ENCODE measurements at regions not wholly inside any gene's neighbourhood (a gene's known extent, or its start where the extent isn't known, plus 50 kb on each side); places are given as distances from the start of the nearest gene placed in this dataset.

DNA sequence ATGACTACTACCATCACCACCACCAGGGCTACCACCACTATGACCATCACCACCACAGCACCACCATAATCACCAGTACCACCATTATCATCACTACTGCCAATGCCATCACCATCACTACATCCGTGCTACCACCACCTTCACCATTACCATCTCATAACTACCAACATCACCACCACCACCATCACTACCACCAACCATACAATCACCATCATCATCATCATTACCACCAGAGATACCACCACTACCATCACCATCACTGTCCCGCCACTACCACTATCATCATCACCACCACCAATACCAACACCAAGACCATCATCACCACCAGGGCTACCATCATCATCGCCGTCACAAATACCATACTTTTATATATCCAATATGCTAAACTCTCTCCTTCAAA, 369.6 kb upstream of the DYNLRB2 start:
- no peak for DNase-seq

DNA sequence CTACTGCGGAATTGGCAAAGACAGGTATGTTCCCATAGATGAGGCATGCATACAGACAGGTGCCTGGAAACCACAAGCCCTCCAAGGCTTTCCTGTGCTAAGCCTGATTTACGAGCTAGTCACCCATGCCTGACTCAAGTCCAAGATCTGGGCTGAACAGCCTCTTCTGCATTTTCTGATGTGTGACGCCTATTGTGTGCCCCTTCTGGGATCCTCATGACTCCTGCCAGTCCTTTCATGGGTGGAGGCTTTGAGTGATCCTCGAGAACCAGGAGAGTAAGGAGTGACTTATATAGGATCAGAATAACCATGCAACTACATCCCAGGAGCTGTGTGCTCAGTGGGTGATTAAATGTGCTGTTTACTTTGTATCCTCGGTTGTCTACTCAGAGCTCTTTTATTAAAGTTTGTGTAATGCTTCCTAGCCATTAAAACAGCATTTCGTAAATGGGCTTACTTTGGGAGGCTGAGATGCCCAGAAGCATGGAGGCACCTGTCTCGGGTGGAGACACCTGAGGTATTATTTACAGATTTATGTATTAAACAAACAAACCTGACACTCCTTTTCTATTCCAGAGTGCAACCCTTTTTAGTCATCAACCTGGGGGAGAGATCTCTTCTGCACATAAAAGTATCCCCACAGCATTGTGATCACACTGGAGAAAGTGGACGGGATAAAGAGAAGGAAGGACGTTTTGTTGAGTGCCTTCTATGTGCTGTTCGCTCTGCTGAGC, 373.0 kb upstream of the DYNLRB2 start:
- DNase-seq: no peak

DNA sequence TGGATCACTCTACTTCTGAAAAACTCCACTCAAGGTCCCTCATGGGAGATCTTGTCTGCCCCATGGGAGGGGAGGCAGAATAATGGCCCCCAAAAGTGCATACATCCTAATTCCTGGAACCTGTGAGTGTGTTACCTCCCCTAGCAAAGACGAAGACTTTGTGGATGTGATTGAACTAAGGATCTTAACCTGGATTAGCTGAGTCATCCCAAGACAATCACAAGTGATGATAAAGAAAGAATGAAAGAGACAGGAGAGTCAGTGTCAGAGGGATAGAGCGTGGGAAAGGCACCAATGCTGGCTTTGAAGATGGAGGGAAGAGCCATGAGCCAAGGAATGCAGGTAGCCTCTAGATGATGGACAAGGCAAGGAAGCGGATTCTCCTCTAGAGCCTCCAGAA, 374.7 kb upstream of the DYNLRB2 start:
- no peak for DNase-seq

DNA sequence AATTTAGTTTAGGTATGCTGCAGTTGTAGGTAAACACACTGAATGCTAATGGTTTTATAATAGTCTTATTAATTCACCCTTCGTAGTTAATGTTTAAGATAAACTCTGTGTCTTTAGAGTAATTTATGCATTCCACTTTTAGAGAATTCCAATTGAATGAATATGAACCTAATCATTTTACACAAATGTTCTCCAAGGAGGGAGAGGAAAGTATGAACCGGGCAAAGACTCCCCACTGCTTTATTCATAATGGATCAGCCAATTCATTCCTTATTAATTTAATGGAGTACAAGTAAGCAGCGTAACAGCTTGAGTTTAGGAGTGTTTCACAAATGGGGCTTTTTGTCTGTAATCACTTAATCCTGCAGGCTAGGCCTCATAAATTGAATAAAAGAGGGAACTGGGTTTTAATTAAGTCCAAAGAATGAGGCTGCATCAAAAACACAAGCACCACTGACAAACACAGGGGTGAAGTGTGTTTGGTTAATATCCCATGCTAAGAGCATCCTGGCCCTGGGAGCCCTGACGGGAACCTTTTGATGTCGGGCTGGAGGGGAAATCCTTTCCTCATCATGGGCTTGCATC, 375.7 kb upstream of the DYNLRB2 start:
- DNase-seq: no peak

DNA sequence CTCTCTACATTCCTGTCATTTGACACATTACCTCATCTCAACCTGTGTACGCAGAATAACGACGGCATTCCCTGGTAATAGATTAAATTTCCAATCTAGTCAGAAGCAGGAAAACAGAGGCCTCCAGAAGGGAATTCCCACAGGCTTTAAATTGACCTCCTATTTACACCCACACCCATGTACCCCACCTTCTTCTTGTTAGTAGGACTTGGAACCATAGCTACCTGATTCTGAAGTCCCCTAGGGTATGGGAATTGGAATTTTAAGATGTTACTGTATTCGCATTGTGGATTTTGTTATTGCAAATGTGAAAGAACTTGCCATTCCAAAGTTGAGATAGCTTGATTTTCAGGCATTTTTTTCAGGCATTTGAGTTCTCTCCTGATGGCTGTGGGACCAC, 377.5 kb upstream of the DYNLRB2 start:
- no peak for DNase-seq

DNA sequence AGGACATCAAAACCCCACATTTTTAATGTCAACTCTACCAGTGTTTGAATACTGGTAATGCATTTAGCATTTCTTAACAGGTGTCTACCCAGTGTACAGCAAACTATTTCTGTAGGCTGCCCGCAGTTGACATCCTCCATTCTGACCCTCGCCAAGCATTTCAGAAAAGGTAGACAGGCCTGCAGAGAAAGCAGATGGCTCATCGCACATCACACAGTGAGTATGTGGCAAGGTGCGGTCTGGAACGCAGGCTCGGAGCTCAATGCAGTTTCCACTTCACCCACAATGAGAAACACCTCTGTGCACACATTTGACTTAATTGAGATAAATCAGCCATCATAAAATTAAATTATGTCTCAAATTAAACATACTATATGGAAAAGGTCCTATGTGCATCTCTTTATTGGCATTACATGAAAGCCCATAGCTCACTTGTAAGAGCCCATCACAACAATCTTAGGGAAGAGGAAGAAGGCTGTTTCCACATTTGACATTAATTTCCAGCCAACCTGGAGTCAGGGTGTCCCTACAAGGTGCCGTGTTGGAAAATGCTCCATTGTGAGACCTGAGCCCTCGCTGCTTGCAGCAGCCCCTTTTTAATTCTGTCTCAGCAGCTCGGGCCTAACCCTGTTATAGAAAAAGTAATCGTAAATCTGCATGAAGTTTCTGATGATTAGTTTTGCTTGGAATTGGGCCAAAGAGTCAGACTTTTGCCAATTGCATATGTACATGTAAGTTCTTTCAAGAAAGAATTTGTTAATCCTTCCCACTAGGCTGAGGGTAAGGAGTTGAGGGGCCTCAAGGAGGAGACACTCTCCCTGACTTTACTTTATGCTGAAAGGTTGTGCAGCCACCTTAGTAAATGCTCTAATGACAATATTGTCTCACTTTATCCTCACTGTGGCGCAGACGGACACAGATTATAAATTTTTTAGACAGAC, 378.7 kb upstream of the DYNLRB2 start:
- DNase-seq: no peak

DNA sequence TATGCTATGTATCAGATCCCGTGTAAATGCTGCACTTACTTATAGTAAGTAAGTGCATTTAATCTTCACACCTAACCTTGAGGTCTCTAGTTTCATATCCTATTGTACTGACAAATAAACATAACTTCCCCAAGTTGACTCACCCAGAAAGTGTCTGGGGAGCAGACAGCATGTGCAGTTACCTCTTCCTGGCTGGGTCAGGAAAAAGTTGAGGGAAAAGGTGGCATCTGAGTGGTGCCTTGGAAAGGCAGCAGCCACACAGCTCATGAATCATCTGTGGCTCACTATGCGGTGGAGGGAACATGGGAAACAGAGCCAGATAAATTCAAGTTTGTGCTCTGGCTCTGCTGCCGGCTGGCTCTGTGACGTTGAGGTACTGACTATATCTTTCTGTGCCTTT, 382.0 kb upstream of the DYNLRB2 start:
- DNase-seq: no peak

DNA sequence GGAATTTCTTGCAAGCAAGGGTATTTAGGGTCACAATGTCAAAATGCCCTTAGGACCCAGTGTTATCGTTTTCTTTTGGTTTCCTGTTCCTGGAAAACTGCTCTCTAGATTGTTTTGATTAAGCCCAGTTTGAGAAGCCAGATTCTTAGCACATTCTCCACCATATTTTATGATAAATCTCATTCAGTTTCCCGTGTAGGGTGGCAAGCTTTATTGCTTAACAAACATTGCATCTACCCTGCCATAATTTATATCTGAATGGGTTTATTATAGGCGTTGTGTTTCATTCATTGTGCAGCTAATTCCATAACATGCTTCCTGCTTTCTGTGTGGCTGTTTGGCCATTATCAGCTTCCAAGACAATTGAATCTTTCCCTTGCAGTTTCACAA, 389.1 kb upstream of the DYNLRB2 start:
- DNase-seq: no peak

DNA sequence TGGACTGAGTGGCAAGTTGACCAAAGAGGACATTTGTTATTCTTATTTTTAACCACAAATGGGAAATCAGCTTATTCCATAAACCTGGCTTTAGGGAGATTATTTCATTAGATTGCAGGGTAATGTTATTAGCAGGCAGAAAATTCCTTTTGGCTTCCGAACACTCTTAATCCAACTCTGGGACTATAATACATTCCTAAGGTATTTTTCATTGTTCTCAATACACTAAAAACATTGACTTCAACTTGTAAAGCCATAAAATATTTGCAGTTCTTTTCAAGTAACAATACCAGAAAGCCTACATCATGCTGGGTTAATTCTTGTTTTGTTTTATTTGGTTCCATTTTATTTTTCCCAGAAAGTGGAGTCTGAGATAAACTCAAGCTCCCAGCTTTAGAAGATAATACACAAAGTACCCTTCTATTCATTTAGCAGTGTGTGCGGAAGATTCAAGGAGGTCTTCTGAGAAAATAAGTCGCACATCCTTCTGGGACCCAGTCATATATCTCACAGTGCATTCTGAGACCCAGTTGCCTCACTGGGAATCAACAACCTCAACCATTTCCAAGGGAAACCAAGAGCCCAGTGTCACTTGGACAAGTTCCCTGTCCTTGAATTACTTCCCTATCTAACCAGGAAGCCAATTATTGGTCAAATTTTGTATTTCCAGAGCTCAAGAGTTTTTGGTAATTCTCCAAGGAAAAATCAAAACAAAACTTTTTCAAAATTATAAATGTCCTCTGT, 389.6 kb upstream of the DYNLRB2 start:
- DNase-seq: no peak

DNA sequence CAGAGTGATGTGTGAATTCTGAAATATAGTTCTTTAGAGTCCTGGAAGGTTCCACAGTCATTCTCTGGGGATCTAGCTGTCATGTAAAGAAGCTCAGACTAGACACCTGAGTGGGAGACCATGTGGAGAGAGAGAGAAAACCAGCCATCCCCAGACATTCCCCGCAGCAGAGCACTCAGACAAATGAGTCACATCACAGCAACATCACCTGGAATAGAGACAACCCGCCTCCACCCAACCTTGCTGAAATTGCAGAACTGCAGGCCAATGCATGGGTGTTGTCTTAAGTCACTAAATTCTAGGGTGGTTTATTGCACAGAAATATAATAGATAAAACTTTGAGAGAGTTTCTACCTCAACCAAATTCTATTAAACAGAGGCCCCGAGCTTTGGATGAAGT, 392.0 kb upstream of the DYNLRB2 start:
- no peak for DNase-seq

DNA sequence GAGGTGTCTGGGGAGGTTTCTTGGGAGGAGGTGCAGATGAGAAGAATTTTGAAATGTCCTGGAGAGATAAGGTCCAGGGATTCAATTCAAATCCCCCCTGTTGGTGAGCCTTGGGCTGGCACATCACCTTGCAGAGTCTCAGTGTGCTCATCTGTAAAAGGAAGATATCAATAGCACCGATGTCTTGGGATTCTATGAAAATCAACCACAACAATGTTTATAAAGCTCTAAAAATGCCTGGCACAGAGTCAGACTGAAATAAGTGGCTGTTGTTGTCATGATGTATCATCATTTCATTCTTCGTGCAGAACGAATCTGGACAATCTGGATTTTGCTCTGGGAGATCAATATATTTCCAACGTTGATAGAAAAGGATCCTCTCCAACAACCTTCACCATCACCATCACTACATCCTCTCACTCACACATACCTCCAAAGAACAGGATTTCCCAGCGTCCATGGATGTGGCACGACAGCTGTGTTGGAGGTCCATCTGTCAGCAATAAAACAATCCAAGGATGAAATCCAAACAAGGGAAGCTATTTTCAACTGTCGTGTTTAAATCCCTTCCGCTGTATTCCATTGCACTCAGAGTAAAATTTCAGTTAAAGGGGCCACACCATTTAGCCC, 393.7 kb upstream of the DYNLRB2 start:
- no peak for DNase-seq

DNA sequence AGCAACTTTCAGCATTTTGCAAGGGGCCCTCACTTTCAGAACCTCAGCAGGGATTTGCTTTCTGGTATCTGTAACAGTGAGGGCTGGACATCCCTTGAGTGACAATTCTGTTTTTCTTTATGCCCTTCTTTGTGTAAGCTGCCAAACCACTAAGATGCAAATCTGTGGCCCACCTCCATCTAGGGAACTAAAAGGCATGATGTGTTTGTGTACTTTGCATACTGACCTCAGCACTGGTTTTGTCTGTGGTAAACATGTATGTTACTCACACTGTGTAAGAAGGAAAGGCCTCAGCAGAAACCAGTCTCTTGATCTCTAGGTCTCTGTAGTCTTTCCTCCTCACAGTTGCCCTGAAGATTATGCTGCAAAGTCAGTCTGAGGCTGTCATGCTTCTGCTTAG, 396.6 kb upstream of the DYNLRB2 start:
- DNase-seq: no peak

DNA sequence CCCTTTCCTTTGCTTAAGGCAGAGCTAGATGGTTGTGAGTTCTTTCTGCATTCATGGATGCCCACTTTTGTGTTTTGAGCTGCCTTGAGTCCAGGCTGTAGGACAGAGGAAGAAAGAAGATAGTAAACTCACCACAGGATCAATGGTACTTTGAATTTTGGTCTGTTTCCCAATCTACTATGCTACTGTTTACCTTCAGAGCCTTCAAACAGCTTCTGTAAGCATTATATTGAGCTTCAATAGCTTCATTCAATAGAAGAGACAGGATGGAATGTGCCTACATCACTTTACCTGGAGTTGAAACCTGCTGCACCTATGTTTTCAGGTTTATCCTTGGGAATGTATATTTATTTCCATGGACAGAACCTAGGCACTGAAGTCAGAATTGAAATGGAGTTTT, 397.9 kb upstream of the DYNLRB2 start:
- no peak for DNase-seq

DNA sequence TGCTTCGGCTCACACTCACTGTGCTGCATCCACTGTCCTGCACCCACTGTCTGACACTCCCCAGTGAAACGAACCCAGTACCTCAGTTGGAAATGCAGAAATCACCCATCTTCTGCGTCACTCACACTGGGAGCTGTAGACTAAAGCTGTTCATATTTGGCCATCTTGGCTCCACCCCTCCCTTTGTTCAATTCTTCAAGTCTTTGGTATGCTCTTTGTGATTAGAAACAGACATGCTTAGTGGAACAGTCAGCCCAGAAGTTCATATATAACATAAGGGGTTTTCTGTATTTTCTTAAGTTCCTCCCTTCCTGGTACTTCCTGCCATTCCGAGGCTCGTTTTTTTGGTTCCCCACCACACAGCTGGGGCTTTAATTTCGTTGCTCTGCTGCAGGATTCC, 398.5 kb upstream of the DYNLRB2 start:
- no peak for DNase-seq

DNA sequence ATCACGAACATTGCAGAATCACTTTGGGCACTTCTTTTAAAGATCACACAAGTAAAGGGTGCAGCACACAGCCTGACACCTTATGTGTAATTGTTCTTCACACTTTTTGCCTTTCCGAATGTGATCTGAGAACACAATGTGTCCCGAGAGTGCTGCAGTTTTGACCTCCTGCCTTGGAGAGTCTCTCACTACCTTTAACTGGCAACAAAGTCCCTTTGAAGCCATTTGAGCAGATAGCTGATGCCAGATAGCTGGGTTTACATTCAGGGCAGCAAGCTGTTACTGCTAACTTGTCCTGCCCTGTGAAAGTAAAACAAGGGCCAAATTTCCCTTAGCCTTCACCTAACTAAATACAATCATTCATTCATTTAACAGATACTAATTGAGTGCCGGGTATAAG, 411.0 kb upstream of the DYNLRB2 start:
- DNase-seq: no peak

DNA sequence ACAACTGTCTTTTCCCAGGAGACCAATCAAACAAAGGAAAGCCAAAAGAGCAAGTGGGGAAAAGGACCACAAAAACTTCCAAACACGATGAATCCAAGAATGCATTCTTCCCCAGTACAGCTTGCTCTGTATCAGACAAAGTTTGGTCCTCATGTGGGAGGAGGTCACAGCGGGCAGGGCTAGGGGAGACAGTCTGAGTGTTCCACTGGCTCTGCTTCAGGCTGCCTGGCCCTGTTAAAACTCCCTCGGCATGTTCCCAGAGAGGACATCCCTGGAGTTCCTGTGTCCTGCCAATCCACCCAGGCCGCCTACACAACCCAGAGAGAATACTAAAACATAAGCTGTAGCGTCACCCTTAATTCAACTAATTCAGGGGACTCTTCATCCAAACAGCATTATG, 415.1 kb upstream of the DYNLRB2 start:
- no peak for DNase-seq

DNA sequence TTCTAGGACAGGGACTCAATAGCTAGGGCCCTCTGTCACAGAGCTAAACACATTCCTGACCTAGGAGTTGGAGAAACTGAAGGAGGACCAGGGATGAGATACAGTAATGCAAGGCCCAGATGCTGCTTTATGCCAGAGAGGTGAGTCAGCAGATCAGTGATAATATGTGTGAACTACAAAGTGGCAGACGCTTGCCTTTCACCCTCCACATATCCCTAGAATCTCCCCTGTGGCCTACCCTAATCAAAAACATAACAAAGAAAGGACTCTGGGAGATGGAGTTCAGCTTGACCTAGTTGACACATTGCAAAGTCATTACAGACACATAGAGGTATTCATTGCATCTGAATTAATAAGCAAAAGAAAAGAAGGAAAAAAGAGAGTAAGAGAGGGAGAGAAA, 417.6 kb upstream of the DYNLRB2 start:
- no peak for DNase-seq

DNA sequence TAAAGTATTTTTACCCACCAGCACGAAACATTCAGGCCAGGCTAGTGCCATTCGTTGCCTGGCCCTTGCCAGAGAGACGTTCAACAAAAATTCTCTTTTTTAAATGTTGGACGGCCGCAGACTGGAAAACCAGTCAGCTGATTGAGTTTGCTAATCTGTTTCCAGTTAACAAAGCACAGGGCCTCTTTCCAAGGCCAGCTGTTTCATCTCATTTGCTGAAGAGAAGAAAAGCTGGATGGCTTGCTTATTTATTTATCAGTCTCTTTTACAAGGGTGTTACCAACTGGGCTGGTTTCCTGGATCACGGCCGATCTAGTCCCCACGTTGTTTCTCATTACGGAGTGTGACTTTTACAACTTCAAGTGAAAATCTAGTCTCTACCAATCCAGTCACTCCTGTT, 418.7 kb upstream of the DYNLRB2 start:
- no peak for DNase-seq

DNA sequence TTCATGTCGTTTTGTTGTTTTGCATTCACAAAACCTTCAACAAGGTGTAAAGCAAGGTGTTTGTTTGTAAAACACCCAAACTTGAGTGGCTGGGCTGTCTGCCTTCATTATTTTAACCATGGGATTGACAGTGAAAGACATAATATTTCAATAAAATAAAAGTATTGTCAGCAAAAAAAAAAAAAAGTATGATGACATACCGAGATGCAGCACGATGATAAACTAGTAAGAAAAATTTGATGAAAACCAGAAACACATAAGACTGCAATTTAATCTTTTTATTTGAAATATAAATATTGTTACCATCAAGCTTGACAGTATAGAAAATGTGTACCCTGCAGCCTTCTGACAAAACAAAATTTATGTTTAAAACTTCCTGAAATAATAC, 419.3 kb upstream of the DYNLRB2 start:
- DNase-seq: no peak

DNA sequence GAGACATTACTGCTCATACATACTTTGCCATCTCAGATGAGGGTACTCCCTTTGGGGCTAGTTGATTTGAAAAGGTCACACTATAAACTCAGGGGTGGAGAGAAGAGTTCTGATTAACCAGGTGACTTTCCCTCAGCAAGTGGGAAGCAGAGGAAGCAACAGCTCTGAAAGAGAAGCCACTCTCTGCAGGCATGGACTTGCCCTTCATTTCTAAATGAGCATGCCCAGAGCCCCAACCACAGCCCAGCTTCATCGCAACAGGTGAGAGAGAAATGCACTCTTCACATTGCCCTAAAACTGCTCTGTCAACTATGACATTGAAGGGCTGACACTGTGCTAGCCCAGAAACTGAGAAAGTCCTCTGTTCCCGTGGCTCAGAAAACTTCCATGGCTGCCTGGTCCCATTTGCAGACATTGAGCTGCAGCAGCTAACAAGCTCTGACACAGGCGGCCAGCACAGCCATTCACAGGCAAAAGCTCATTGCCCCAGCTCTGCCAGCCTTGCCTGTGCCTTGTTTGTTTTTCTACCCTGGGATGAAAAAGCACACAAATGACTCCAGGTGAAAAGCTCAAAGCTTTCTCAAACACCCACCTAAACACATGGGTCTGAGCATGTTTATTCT, 419.8 kb upstream of the DYNLRB2 start:
- DNase-seq: no peak

DNA sequence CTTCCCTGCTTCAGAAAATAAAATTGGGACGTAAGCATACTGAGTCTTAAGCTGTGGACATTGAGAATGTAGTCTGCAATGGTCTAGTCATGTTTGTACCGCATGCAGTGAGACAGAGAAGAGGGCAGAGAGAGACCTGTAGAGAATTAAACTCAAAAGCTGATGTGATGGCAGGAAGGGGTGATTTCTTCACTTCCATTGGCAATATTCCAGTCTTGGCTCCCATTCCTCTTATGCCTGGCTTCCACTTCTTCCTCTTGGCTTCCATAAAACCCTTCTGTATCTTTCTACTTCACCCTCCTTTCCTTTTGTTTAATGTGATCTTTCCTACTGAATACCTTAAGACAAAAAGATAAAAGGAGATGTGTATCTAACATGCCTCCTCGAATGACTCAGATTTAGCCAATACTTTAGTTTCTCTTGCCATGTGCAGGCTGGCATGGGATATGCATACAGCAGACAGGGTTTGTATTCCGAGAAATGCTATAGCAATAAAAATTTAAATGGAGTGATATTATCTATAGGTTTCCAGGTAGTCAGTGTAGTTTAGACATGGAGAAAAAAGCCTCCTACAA, 423.1 kb upstream of the DYNLRB2 start:
- no peak for DNase-seq

DNA sequence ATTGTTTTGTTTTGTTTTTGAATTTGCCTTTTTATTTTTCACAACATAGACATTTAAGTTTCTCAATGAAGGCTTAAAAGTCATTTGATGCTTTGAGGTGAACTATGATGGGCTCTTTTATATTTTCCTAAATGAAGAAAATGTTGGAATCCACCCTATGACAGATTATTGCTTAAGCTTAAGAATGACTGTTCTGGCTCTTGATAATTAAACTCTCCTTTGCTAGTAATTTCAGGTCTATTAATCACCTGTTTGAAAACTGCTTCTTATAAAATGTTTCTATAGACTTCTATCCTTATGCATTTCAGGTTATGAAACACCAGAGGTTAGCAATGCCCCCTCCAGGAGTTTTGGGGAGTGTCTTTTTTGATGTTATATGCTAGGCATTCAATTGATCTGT, 424.1 kb upstream of the DYNLRB2 start:
- no peak for DNase-seq
